ENCODE measurements at regions not wholly inside any gene's neighbourhood (a gene's known extent, or its start where the extent isn't known, plus 50 kb on each side); places are given as distances from the start of the nearest gene placed in this dataset.
"Not testable (repeated sequence)": the region's sequence is repeated elsewhere in the genome, so short reads cannot be mapped to it uniquely, and the experiment has no call there.

- no peak for DNase-seq
Measured at GRCh38 chr5:117679046-117679445, 1104.4 kb upstream of the SEMA6A start.

GRCh38 chr5:117675646-117676045, 1101.0 kb upstream of the SEMA6A start:
- no peak for DNase-seq

- no peak for DNase-seq
Measured at GRCh38 chr5:117671551-117671950, 1096.9 kb upstream of the SEMA6A start.

DNA sequence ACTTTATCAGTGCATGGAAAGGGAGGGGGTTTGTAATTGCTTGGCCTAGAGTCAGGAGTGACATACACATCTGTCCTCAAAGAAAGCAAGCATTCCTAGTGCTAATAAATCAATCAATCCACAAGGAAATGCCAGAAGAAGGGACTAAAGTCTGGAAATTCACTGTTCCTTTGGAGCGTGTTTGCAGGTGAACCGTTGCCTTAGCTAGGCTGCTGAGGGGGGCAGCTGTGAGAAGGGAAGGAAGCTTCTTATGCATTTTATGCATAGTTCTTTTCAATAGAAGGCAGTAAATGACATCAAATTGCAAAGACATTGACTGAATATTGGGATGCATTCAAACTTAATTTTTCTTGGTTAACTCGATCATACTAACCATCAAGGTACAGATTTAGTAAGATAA, 1092.5 kb upstream of the SEMA6A start:
- DNase-seq: no peak

- no peak for DNase-seq
Measured at GRCh38 chr5:117665121-117665520, 1090.5 kb upstream of the SEMA6A start.

DNA sequence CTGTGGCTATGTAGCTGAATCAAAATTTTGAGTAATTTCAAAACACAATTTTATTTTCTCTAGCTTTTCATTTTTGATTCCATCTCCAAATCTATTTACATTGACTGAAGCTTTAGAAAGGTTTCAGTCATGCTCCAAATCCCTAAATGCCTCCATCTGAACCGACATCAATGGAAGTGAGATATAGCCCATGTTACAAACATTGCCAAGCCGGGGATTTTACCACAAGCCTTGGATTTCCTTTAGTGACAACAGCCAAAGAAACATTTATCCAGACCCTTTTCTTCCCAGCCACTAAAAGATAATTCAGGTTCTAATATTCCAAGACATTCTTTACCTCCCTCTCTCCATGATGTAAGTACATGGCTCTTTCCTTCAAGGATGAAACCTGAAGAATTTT, 1087.7 kb upstream of the SEMA6A start:
- no peak for DNase-seq

DNA sequence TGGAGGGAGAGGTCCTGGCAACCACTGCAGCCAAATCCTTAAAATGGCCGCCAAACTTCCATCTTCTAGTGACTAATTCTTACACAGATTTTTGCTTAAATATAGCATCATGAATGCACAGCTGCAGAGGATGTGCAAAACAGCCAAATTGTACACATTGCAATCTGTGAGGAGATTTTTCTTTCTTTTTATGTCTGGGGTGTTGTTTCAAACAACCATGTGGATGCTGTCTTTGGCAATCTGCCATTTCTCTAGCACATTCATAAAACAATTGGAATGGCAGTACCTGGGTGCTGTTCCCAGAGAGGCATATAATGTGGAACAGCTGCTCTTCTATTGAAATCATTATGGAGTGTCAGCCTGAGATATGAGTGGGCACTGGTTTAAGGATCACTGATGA, 1082.9 kb upstream of the SEMA6A start:
- DNase-seq: no peak

GRCh38 chr5:117652958-117653280, 1078.3 kb upstream of the SEMA6A start:
- no peak for DNase-seq

DNA sequence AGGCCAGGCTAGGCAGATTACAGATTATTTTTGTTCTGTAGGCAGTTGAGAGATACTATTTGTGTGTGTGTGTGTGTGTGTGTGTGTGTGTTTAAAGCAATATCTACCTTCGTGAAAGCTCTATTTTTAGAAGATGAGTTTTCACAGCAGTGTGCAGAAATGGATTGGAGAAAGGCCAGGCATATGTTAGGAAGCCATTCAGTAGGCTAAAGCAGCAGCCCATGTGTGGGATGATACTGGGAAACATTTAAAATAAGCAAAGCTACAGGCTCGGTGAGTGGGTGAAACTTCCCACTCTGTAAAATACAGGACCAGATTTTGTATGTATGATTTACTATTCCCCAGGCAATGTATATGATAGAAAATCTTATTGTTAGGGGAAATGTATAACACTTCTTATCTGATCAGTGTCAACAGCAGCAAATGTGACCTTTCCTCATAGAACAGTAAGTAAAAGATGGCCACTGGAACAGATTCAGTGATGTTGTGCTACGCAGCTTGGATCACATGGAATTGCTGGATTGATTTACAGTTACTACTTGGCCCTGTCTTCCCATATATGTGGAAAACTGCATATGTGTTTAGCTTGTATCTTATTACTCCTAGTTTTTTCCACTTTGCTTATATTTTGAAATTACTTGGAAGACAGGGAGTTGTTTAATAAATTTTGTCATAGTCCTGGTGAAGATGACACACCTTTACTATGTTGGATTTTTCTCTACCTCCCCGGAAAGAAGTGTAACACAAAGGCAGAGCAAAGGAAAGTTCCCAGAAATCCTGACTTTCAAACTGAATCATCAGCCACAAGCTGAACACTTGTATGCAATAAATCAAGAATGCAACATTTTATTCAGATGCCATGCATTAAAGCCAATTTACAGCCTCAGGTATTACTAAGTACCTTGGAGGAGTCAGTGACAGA, 1077.7 kb upstream of the SEMA6A start:
- DNase-seq: no peak

- no peak for DNase-seq
Measured at GRCh38 chr5:117649821-117650220, 1075.2 kb upstream of the SEMA6A start.

DNA sequence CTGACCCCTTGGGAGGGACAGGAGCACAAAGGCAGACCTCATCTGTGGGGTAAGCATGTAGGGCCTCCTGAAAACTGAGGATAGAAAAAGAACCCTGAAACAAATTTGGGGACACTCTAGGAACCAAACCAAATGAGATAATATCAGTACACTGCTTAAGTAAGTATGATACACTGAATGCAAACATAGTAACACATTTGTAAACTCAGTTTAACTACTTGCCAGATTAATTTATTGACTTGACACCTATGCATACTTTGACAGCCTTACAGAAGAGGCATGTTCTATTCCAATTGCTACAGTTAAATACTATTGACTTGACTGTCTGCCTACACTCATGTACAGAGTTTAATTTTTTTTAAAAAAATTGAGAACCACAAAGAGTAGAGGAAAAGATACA, 1070.8 kb upstream of the SEMA6A start:
- no peak for DNase-seq

DNA sequence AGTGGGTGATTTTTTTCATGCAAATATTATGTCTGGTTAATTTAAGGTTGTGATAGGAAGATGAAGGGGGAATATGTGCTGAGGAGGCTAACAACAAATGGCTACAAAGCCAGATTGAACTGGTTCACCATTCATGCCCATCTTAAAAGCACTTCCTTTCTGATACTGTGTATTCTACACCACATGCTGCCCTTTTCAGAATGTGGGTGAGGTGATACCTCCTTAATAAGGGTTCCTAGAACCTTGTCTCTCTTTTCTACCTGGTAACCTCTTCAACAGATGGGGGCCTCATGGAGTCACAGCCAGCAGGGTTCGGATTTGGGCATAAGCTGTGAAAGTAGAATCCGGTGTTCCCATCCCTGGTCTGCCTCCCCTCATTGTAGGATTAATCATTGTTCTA, 1064.0 kb upstream of the SEMA6A start:
- DNase-seq: no peak

DNA sequence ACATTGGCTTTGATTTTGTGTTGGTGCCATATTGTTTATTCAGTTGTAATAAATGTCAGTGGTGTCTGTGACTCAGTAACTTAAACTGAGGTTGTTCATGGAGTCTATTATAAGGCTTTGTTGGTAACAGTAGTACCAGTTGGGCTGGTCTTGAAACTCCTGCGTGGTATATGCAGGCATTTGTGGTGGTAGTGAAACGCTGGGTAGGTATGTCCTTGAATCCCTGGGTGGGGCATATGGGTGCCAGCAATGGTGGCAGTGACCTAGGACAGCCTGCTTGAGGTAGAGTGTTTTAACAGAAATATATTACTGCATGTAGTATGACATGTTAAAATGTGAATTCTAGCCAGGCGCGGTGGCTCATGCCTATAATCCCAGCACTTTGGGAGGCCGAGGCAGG, 1058.5 kb upstream of the SEMA6A start:
- no peak for DNase-seq

- DNase-seq: no peak
Measured at GRCh38 chr5:117624201-117624600, 1049.6 kb upstream of the SEMA6A start.

DNA sequence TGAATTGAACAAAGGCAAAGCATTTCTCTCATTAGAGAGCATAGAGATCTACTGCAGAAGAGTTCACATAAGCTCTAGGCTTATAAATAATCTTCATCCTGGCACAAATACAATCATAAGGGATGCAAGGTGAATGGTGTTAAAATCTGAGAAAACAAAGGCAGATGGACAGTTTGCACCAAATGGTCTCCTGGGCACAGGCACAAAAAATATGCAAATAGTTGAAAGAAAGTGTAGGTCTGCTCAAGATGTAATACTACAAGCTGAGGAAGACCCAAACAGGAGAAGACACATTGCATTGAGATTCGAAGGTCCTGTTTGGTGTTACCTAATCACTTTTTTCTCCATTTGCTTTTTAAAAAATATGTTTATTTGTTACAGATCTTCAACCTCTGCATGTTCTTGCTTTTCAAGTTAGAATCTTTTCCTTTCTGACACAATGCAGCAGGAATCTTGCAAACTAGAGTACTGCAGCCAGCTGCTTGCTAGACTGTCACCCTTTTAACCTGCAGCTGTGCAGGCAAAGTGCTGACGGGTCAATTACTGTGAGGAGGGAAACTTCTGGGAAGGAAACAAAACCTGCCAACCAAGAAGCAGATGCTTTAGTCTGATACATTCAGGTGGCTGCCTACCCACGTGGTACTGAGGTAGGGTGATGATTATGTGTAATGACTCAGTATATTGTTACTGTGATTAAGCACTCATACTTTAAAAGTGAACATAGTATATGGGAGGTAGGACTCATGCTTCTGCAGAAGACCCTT, 1048.6 kb upstream of the SEMA6A start:
- DNase-seq: no peak

GRCh38 chr5:117621921-117622320, 1047.3 kb upstream of the SEMA6A start:
- DNase-seq: no peak

- DNase-seq: no peak
Measured at GRCh38 chr5:117615226-117615625, 1040.6 kb upstream of the SEMA6A start.

DNA sequence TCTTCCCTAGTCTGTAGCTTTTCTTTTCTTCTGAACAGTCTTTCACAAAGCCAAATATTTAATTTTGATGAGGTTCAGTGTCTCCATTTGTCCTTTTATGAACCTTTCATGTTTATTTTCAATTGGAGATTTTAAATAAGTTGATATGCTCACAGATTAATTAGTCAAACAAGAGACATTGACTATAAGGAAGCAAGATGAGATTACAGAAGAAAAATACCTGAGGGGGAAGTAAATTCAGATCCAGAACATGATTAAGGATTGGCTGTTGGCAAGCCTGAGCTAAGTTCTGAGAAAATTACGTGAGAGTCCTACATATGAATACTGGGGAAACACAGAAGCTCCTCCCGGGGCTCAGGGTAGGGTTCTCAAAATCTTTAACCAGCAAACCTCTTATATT, 1039.8 kb upstream of the SEMA6A start:
- no peak for DNase-seq

GRCh38 chr5:117604845-117605244, 1030.2 kb upstream of the SEMA6A start:
- no peak for DNase-seq

DNA sequence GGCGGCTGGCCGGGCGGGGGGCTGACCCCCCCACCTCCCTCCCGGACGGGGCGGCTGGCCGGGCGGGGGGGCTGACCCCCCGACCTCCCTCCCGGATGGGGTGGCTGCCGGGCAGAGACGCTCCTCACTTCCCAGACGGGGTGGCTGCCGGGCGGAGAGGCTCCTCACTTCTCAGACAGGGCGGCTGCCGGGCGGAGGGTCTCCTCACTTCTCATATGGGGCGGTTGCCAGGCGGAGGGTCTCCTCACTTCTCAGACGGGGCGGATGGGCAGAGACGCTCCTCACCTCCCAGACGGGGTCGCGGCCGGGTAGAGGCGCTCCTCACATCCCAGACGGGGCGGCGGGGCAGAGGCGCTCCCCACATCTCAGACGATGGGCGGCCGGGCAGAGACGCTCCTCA, 1025.2 kb upstream of the SEMA6A start:
- not testable (repeated sequence) for DNase-seq

DNA sequence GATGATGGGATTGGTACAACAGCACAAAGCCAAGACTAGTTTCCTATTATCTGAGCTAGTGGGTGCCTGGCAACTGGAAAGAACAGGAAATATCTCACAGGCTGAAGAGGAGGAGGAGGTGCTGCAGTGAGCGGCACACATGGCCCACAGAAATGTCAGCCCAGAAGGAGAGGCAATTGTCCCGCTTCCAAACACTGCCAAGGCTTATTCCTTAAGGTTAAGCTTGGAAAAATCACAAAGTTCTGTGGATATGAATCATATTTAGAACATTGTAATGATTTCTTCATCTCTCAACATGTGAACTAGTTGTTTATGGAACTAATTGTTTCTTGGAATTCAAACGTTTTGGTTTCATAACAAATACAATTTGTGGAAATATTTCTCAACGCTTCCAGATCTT, 1019.5 kb upstream of the SEMA6A start:
- DNase-seq: no peak

GRCh38 chr5:117590944-117591343, 1016.3 kb upstream of the SEMA6A start:
- DNase-seq: no peak

DNA sequence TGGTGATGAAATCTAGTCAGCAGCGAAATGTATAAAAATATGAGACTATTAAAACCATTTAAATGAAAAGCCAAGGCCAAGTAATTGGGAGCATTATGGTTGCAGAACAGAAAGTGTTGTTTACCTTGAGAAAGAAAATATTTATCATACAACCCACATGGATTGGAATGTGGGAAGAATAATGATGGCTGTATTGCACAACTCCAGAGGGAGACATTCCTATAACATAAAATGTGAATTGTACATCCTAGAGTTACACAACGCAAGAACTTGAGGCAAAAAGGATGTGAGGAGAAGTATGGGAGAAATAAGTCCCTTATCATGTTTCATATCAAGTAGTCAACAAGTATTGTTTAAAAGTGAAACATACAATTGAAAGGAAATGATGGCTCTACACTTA, 1014.0 kb upstream of the SEMA6A start:
- DNase-seq: no peak

DNA sequence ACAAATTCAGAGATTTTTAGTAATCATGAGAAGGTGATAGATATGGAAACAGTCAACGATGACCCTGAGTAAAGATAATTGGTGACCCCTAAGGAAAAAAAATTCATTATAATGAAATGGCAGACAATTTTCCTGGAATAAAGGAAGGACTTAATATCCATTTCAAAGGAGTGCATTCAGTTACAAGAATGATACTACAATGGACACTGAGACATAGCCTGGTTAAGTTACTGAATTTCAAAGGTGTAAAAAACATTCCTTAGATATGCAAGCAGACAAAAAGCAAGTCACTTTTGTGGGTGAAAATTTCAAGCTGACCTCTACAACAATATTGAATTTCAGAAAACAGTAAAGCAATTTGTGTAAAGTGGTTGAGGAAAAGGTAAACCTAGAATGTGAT, 1012.5 kb upstream of the SEMA6A start:
- no peak for DNase-seq

Data from CD4-positive, alpha-beta T cell treated with Interferon alpha-2 for 1 hour (primary cell).